Natural killer cell (primary cell): ENCODE measurements at regions not wholly inside any gene's neighbourhood (a gene's known extent, or its start where the extent isn't known, plus 50 kb on each side); places are given as distances from the start of the nearest gene placed in this dataset.
"Not testable (repeated sequence)": the region's sequence is repeated elsewhere in the genome, so short reads cannot be mapped to it uniquely, and the experiment has no call there.

ENCODE experiments used
- ATAC-seq, 3 donors: fragments of 150-1000 bp in 2 of 3; fragments of 200-7000 bp in 1 of 3; cut with Tn5 transposase; 1 replicate in 1 of 3; 2 replicates in 2 of 3; pipeline ENCODE4 v1.10.0; 2021; ENCODE audit warnings: mild to moderate bottlenecking in 2 of 3, moderate library complexity in 2 of 3
- DNase-seq, 2 donors: peaks; one replicate each; pipeline versions ENCODE4 v3.0.0 to v3.0.0-alpha.2; 2013 to 2021; ENCODE audit warnings: mixed read lengths in 1 of 2
- H3K27ac ChIP-seq: one replicate; pipeline ENCODE4 v1.5.1; 2013; ENCODE audit warnings: mild to moderate bottlenecking, low read length
- H3K27me3 ChIP-seq: one replicate; pipeline ENCODE4 v1.6.1; 2013; ENCODE audit warnings: low read length; ENCODE audit not compliant: control insufficient read depth, insufficient read depth
- H3K36me3 ChIP-seq: one replicate; pipeline ENCODE4 v1.6.1; 2013; ENCODE audit warnings: low read length; ENCODE audit not compliant: control insufficient read depth, insufficient read depth
- H3K4me1 ChIP-seq: one replicate; pipeline ENCODE4 v1.6.1; 2013; ENCODE audit warnings: low read length; ENCODE audit not compliant: control insufficient read depth, insufficient read depth
- H3K4me3 ChIP-seq: one replicate; pipeline ENCODE4 v1.5.1; 2013; ENCODE audit warnings: low read length
- H3K9me3 ChIP-seq: one replicate; pipeline ENCODE4 v1.6.1; 2013; ENCODE audit warnings: low read length; ENCODE audit not compliant: control insufficient read depth, insufficient read depth
- H3K27ac Mint-ChIP-seq, 2 donors: one replicate each; pipeline ENCODE4 v1.8.0; 2022; ENCODE audit warnings: mild to moderate bottlenecking in 2 of 2, mixed read lengths in 2 of 2, moderate library complexity in 1 of 2
- H3K27me3 Mint-ChIP-seq, 2 donors: one replicate each; pipeline ENCODE4 v1.8.0; 2022; ENCODE audit warnings: low read depth in 2 of 2, mixed read lengths in 2 of 2
- H3K36me3 Mint-ChIP-seq: one replicate; pipeline ENCODE4 v1.8.0; 2022; ENCODE audit warnings: mixed read lengths
- H3K4me1 Mint-ChIP-seq, 2 donors: one replicate each; pipeline ENCODE4 v1.8.0; 2022; ENCODE audit warnings: mixed read lengths in 2 of 2
- H3K4me3 Mint-ChIP-seq: one replicate; pipeline ENCODE4 v1.8.0; 2022; ENCODE audit warnings: mild to moderate bottlenecking, moderate library complexity, mixed read lengths
- H3K9me3 Mint-ChIP-seq, 2 donors: one replicate each; pipeline ENCODE4 v1.8.0; 2022; ENCODE audit warnings: mixed read lengths in 2 of 2
- WGBS: methylation state at CpG from one replicate; pipeline ENCODE4 v1.1.7; 2013; ENCODE audit warnings: missing lambda C conversion rate; ENCODE audit not compliant: insufficient coverage; 5-methylcytosine and 5-hydroxymethylcytosine counted together
- intact Hi-C: fragments of 100-400 bp; cut with micrococcal nuclease; formaldehyde crosslinking; loops from one replicate; pipeline ENCODE4 v1.14.2; 2022
- TF ChIP-seq, protein P1 (sequence below): fragments of 200-600 bp; IDR thresholded peaks from one replicate; pipeline ENCODE4 v1.8.0; 2022; ENCODE audit warnings: antibody characterized with exemption

GRCh38 chr20:4322499-4322898, 73.4 kb upstream of the ADRA1D start:
- WGBS: 62% methylated on average over 1 of the region's 1 CpG
- H3K27me3 Mint-ChIP-seq: peaks cover 0 to 4% of the 10 kb centered on the region in 2 donors
- no peaks in the 10 kb centered on the region for H3K4me1 Mint-ChIP-seq

DNA sequence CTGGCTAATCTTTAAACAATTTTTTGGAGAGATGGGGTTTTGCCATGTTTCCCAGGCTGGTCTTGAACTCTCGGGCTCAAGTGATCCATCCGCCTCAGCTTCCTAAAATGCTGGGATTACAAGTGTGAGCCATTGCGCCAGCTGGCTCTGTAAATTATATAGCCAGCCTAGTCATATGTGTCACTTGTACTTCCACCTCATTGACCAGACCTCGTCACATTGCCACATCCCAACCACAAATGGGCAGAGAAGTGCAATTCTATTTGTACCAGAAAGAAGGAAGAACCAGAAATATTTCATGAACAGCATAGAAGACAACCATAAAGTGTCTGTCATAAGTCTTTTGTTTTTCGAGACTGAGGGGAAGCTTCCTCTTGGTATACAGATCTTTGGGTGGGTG, 71.2 kb upstream of the ADRA1D start:
- TF ChIP-seq, protein P1, sequence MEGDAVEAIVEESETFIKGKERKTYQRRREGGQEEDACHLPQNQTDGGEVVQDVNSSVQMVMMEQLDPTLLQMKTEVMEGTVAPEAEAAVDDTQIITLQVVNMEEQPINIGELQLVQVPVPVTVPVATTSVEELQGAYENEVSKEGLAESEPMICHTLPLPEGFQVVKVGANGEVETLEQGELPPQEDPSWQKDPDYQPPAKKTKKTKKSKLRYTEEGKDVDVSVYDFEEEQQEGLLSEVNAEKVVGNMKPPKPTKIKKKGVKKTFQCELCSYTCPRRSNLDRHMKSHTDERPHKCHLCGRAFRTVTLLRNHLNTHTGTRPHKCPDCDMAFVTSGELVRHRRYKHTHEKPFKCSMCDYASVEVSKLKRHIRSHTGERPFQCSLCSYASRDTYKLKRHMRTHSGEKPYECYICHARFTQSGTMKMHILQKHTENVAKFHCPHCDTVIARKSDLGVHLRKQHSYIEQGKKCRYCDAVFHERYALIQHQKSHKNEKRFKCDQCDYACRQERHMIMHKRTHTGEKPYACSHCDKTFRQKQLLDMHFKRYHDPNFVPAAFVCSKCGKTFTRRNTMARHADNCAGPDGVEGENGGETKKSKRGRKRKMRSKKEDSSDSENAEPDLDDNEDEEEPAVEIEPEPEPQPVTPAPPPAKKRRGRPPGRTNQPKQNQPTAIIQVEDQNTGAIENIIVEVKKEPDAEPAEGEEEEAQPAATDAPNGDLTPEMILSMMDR: no peak
- no peaks in the 10 kb centered on the region for H3K9me3 ChIP-seq
- no peaks in the 10 kb centered on the region for H3K36me3 Mint-ChIP-seq
- no peak for DNase-seq
- no peaks in the 10 kb centered on the region for H3K9me3 Mint-ChIP-seq
- H3K4me3 ChIP-seq: no peak overlapping the region
- no peaks in the 10 kb centered on the region for H3K27me3 ChIP-seq
- no peak overlapping the region for H3K4me3 Mint-ChIP-seq
- intact Hi-C loops: no loop called here
- WGBS: 47% methylated on average over 5 of the region's 5 CpGs
- H3K4me1 ChIP-seq: no peaks in the 10 kb centered on the region
- no peak overlapping the region for H3K27ac Mint-ChIP-seq
- no peak overlapping the region for H3K27ac ChIP-seq
- no peaks in the 10 kb centered on the region for H3K36me3 ChIP-seq
- no peak for ATAC-seq
- no peaks in the 10 kb centered on the region for H3K4me1 Mint-ChIP-seq
- peaks cover 0 to 7% of the 10 kb centered on the region in 2 donors for H3K27me3 Mint-ChIP-seq

More at GRCh38 chr20:4322499-4322898, 73.4 kb upstream of the ADRA1D start:
- TF ChIP-seq, protein P1: no peak
- intact Hi-C loops: no loop called here
- H3K9me3 ChIP-seq: no peaks in the 10 kb centered on the region
- H3K27ac ChIP-seq: no peak overlapping the region
- DNase-seq (no peak), ATAC-seq (no peak)
- H3K36me3 ChIP-seq: no peaks in the 10 kb centered on the region
- Mint-ChIP-seq H3K4me3 (no peak overlapping the region), H3K27ac (no peak overlapping the region), H3K36me3 (no peaks in the 10 kb centered on the region), H3K9me3 (no peaks in the 10 kb centered on the region)
- H3K27me3 ChIP-seq: no peaks in the 10 kb centered on the region
- H3K4me3 ChIP-seq: no peak overlapping the region
- H3K4me1 ChIP-seq: no peaks in the 10 kb centered on the region

DNA sequence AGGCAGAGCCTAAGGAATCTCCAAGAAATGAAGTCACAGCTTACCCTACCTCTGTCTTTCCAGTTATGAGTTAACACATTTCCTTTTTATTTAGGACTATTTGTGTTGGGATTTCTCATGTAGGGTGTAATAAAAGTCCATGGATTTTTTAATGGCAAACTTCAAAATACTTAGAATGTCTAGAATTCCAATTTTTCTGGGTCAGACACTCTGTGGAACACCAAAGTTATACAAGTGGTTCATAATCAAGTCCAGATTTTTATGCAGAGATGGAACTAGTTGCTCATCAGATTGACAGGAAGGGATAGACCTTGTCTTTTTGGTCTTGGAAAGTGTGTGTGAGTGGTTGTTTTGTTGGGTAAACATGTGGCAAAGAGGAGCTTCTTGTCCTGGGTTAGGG, 69.8 kb upstream of the ADRA1D start:
- intact Hi-C loops: no loop called here
- Histone ChIP-seq H3K27ac (no peak overlapping the region), H3K9me3 (no peaks in the 10 kb centered on the region), H3K27me3 (no peaks in the 10 kb centered on the region), H3K4me1 (no peaks in the 10 kb centered on the region), H3K4me3 (no peak overlapping the region), H3K36me3 (no peaks in the 10 kb centered on the region)
- TF ChIP-seq, protein P1: no peak
- no peak for DNase-seq
- Mint-ChIP-seq H3K9me3 (no peaks in the 10 kb centered on the region), H3K27ac (no peak overlapping the region), H3K36me3 (no peaks in the 10 kb centered on the region), H3K4me1 (no peaks in the 10 kb centered on the region), H3K4me3 (no peak overlapping the region), H3K27me3 (peaks cover 0 to 7% of the 10 kb centered on the region in 2 donors)
- no peak for ATAC-seq

DNA sequence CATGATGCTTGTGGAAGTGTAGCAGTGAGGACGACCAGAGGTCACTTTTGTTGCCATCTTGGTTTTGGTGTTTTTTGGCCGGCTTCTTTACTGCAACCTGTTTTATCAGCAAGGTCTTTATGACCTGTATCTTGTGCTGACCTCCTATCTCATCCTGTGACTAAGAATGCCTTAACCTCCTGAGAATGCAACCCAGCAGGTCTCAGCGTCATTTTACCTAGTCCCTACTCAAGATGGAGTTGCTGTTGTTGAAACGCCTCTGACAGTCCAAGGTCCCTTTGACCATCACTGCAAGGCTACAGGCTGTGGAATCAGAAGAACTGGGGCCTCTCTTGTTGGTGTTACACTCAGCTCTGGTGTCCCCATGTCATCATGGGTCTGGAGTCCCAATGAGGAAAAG, 61.5 kb upstream of the ADRA1D start:
- H3K4me1 ChIP-seq, DNase-seq, H3K4me3 ChIP-seq, H3K27me3 ChIP-seq, H3K9me3 ChIP-seq, H3K4me1 Mint-ChIP-seq, H3K4me3 Mint-ChIP-seq, H3K27ac Mint-ChIP-seq, H3K36me3 ChIP-seq, intact Hi-C loops, ATAC-seq, H3K27ac ChIP-seq, H3K9me3 Mint-ChIP-seq, H3K36me3 Mint-ChIP-seq: not testable (repeated sequence)
- peaks cover 3 to 14% of the 10 kb centered on the region in 2 donors for H3K27me3 Mint-ChIP-seq
- 77% methylated on average over 4 of the region's 4 CpGs for WGBS
